GM13977 (cell line): ENCODE measurements at regions not wholly inside any gene's neighbourhood (a gene's known extent, or its start where the extent isn't known, plus 50 kb on each side); places are given as distances from the start of the nearest gene placed in this dataset.
"Not testable (repeated sequence)": the region's sequence is repeated elsewhere in the genome, so short reads cannot be mapped to it uniquely, and the experiment has no call there.

Source experiments
- DNase-seq: peaks from one replicate; pipeline ENCODE4 v3.0.0; 2012; ENCODE audit warnings: low spot score
- in situ Hi-C: fragments of 300-500 bp; cut with MboI; formaldehyde crosslinking; loops from one replicate; pipeline ENCODE4 v1.12.0; 2022; ENCODE audit warnings: low sequenced_read_pairs, low pct_unique_long_range_greater_than_20kb, mixed read lengths, inconsistent platforms; ENCODE audit not compliant: unreplicated experiment
- TF ChIP-seq, protein P1 (sequence below): IDR thresholded peaks from 2 replicates; pipeline ENCODE4 v1.5.1; 2012; ENCODE audit warnings: mild to moderate bottlenecking, control low read depth; ENCODE audit not compliant: insufficient read depth; ENCODE audit errors: extremely low read depth, missing control alignments

DNA sequence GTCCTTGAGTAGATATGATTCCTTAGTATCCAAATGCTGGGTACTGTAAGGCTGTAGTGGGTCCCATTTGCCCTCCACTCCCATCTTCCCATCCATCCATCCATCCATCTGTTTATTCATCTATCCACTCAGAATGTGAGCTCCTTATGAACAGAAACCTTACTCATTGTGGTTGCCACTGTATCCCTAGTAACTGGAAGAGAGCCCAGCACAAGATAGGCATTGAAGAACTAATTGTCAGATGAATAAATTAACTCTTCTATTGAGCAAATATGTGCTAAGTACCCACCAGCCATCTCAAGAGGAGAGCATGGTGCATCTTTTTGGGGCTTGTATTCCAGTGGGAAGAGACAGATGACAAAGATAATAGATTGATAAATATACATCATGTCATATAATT, 86.4 kb upstream of the SEZ6L start:
- DNase-seq, result no peak
- TF ChIP-seq, protein P1, sequence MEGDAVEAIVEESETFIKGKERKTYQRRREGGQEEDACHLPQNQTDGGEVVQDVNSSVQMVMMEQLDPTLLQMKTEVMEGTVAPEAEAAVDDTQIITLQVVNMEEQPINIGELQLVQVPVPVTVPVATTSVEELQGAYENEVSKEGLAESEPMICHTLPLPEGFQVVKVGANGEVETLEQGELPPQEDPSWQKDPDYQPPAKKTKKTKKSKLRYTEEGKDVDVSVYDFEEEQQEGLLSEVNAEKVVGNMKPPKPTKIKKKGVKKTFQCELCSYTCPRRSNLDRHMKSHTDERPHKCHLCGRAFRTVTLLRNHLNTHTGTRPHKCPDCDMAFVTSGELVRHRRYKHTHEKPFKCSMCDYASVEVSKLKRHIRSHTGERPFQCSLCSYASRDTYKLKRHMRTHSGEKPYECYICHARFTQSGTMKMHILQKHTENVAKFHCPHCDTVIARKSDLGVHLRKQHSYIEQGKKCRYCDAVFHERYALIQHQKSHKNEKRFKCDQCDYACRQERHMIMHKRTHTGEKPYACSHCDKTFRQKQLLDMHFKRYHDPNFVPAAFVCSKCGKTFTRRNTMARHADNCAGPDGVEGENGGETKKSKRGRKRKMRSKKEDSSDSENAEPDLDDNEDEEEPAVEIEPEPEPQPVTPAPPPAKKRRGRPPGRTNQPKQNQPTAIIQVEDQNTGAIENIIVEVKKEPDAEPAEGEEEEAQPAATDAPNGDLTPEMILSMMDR, result no peak
- in situ Hi-C loops, result no loop called here

DNA sequence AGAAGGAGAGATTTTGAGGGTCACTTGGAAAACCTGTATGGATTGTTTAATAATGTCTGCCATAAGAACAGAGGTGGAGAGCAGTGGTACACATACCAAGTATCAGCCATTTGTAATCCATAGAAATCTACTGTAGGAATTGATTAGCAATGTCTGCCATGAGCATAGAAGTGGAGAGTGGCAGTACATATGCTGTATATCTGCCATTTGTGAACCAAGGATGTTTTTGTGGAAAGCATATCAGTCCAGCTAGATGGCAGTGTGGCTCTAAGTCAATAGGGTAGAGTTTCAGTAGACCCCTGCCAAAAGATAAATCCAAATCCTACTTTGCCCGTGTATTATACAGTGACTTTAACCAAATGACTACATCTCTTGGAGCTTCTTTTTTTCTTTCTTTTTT, 82.9 kb upstream of the SEZ6L start:
- DNase-seq, result no peak
- TF ChIP-seq, protein P1, result peak; percentile 23
- in situ Hi-C loops, result no loop called here

DNA sequence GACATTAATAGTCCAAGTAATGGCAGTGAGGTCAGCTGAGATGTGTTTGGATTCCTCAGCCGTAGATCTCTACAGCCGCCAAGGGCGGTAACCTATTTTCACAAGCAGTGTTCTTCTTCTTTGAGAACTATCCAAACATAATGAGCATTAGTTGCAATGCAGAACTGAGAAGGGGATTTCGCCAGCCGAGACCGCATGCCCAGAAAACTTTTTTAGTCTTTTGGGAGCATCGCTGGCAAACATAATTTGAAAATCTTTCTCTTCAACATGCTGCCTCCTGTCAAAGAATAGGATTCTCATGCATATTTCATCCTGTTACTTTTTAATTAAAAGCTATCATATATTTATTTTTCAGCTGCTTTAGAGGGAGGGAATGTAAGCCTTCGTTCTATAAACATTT, 81.4 kb upstream of the SEZ6L start:
- TF ChIP-seq, protein P1, result no peak
- no peak for DNase-seq
- in situ Hi-C loops, result no loop called here

DNA sequence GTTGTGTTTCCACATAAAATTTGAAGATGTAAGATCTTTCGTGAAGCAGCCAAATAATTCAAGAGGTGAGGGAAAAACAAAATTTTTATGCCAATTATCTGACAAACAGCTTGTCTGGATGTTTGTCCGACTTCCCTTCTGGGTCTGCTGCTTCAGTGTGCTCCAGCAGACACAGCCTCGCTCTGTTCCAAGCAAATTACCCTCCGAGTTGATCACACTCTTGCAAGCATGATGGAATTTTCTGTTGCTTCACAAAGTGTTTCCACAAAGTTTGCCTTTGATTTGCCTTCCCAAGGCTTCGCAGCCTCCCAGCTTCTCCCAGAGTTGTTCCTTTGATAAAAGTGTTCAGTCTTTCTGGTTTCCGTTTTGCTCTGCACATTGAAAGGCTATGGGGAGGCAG, 78.4 kb upstream of the SEZ6L start:
- in situ Hi-C loops, result no loop called here
- TF ChIP-seq, protein P1, result no peak
- DNase-seq, result no peak

DNA sequence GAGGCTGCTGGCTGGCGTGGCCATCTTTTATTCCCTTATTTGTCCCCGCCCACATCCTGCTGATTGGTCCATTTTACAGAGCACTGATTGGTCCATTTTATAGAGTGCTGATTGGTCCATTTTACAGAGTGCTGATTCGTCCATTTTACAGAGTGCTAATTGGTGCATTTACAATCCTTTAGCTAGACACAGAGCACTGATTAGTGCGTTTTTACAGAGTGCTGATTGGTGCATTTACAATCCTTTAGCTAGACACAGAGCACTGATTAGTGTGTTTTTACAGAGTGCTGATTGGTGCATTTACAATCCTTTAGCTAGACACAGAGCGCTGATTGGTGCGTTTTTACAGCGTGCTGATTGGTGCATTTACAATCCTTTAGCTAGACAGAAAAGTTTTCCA, 74.8 kb upstream of the SEZ6L start:
- DNase-seq, in situ Hi-C loops: not testable (repeated sequence)

DNA sequence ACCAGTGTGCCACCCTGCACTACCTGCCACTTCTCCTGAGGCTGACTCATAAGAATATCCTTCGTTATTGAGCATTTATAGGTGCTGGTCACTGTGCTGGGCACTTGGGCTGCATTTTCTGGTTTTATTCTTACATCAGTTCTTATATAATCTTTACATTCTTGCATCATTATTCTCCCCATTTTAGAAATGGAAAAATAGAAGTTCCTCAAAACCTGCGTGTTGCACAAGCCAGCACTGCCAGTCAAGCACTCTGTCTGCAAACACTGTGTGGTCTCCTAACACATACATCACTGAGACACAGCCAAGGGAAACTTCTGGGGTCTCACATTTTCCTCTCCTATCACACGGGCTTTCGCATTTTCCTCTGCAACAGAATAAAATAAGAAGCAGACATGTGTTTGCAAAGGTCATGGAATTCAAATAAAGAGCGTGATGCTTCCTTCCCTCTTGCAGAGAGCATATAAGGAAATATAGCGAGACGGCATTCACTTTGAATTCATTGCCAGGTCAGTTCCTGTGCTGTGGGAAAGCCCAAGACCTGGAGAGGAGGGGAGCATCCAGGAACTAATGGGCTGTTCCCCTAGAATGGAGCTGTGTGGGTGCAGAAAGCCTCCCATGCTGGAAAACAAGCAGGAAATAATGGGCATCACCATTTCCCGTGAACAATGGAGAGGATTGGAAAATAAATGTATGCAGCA, 73.9 kb upstream of the SEZ6L start:
- TF ChIP-seq, protein P1, result no peak
- in situ Hi-C loops, result no loop called here
- no peak for DNase-seq

DNA sequence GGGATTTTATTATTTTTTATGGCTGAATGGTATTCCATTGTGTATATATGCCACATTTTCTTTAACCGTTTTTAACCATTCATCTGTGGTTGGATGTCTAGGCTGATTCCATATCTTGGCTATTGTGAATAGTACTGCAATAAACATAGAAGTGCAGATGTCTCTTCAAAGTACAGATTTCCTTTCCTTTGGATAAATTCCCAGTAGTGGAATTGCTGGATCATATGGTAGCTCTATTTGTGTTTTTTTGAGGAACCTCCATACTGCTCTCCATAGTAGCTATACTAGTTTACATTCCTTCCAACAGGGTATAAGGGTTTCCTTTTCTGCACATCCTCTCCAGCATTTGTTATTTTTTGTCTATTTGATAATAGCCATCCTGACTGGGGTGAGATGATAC, 71.9 kb upstream of the SEZ6L start:
- TF ChIP-seq, protein P1, result no peak
- in situ Hi-C loops, result no loop called here
- no peak for DNase-seq
